NCI-H226 (cell line): ENCODE measurements at regions not wholly inside any gene's neighbourhood (a gene's known extent, or its start where the extent isn't known, plus 50 kb on each side); places are given as distances from the start of the nearest gene placed in this dataset.
"Not testable (repeated sequence)": the region's sequence is repeated elsewhere in the genome, so short reads cannot be mapped to it uniquely, and the experiment has no call there.

ENCODE experiments used
- DNase-seq: peaks from one replicate; pipeline ENCODE4 v3.0.0-alpha.2; 2015

GRCh38 chr12:114873656-114874055, 189.7 kb upstream of the TBX3 start:
- no peak for DNase-seq

GRCh38 chr12:114868995-114869834, 185.2 kb upstream of the TBX3 start:
- no peak for DNase-seq

- no peak for DNase-seq
These were observed 182.4 kb upstream of the TBX3 start for GRCh38 chr12:114866331-114866730.

- DNase-seq = no peak
These were observed 181.0 kb upstream of the TBX3 start for GRCh38 chr12:114864837-114865551.

- DNase-seq = no peak
These were observed 179.9 kb upstream of the TBX3 start for GRCh38 chr12:114863911-114864310.

GRCh38 chr12:114860969-114861368, 177.0 kb upstream of the TBX3 start:
- no peak for DNase-seq

- no peak for DNase-seq
These were observed 174.6 kb upstream of the TBX3 start for GRCh38 chr12:114858388-114859146.

- DNase-seq = no peak
These were observed 171.7 kb upstream of the TBX3 start for GRCh38 chr12:114855678-114856077.

GRCh38 chr12:114852976-114853529, 169.1 kb upstream of the TBX3 start:
- DNase-seq = no peak

GRCh38 chr12:114851981-114852380, 168.0 kb upstream of the TBX3 start:
- peak; percentile 7 for DNase-seq

GRCh38 chr12:114850661-114851275, 166.8 kb upstream of the TBX3 start:
- DNase-seq = no peak

- no peak for DNase-seq
These were observed 164.7 kb upstream of the TBX3 start for GRCh38 chr12:114848666-114849065.

- DNase-seq = no peak
These were observed 163.6 kb upstream of the TBX3 start for GRCh38 chr12:114847441-114848035.

- DNase-seq = no peak
These were observed 162.8 kb upstream of the TBX3 start for GRCh38 chr12:114846771-114847170.

- DNase-seq = no peak
These were observed 157.7 kb upstream of the TBX3 start for GRCh38 chr12:114841557-114842251.

GRCh38 chr12:114838480-114838879, 154.5 kb upstream of the TBX3 start:
- DNase-seq = no peak

GRCh38 chr12:114836609-114837008, 152.6 kb upstream of the TBX3 start:
- no peak for DNase-seq

- peak; percentile 70 for DNase-seq
These were observed 151.1 kb upstream of the TBX3 start for GRCh38 chr12:114835031-114835430.

- peak; percentile 66 for DNase-seq
These were observed 150.6 kb upstream of the TBX3 start for GRCh38 chr12:114834621-114835020.

GRCh38 chr12:114829833-114830232, 145.9 kb upstream of the TBX3 start:
- DNase-seq = no peak

GRCh38 chr12:114829244-114829643, 145.3 kb upstream of the TBX3 start:
- not testable (repeated sequence) for DNase-seq

GRCh38 chr12:114827461-114827860, 143.5 kb upstream of the TBX3 start:
- no peak for DNase-seq
